ENCODE measurements at regions not wholly inside any gene's neighbourhood (a gene's known extent, or its start where the extent isn't known, plus 50 kb on each side); places are given as distances from the start of the nearest gene placed in this dataset.

GRCh38 chr7:13159003-13159402 is 471.6 kb downstream of the ARL4A start:
- DNase-seq (ENCODE audit: low read depth, low spot score): no peak
- no peak for TF ChIP-seq CTCF (IDR thresholded peaks at IDR 0.05; ENCODE audit: low read depth, low read length)
- in situ Hi-C loops (cut with HindIII; ENCODE audit: low sequenced_read_pairs): no loop called here
- no peak overlapping the region for H3K4me3 ChIP-seq (ENCODE audit: low read depth, low read length)

GRCh38 chr7:13159467-13160184 is 472.2 kb downstream of the ARL4A start:
- in situ Hi-C loops (cut with HindIII; ENCODE audit: low sequenced_read_pairs): no loop called here
- H3K4me3 ChIP-seq (ENCODE audit: low read depth, low read length): no peak overlapping the region
- TF ChIP-seq CTCF (IDR thresholded peaks at IDR 0.05; ENCODE audit: low read depth, low read length): no peak
- DNase-seq (ENCODE audit: low read depth, low spot score): no peak

GRCh38 chr7:13161125-13161524 is 473.7 kb downstream of the ARL4A start:
- no peak for TF ChIP-seq CTCF (IDR thresholded peaks at IDR 0.05; ENCODE audit: low read depth, low read length)
- DNase-seq (ENCODE audit: low read depth, low spot score): no peak
- H3K4me3 ChIP-seq (ENCODE audit: low read depth, low read length): no peak overlapping the region
- in situ Hi-C loops (cut with HindIII; ENCODE audit: low sequenced_read_pairs): no loop called here

GRCh38 chr7:13165854-13166253 is 478.4 kb downstream of the ARL4A start:
- no peak for DNase-seq (ENCODE audit: low read depth, low spot score)
- no peak overlapping the region for H3K4me3 ChIP-seq (ENCODE audit: low read depth, low read length)
- TF ChIP-seq CTCF (IDR thresholded peaks at IDR 0.05; ENCODE audit: low read depth, low read length): no peak
- in situ Hi-C loops (cut with HindIII; ENCODE audit: low sequenced_read_pairs): no loop called here

- TF ChIP-seq CTCF (IDR thresholded peaks at IDR 0.05; ENCODE audit: low read depth, low read length): no peak
- no peak for DNase-seq (ENCODE audit: low read depth, low spot score)
- in situ Hi-C loops (cut with HindIII; ENCODE audit: low sequenced_read_pairs): no loop called here
- H3K4me3 ChIP-seq (ENCODE audit: low read depth, low read length): no peak overlapping the region
Measured at GRCh38 chr7:13166801-13167200, 479.4 kb downstream of the ARL4A start.

GRCh38 chr7:13169356-13169755 is 481.9 kb downstream of the ARL4A start:
- in situ Hi-C loops (cut with HindIII; ENCODE audit: low sequenced_read_pairs): no loop called here
- no peak for DNase-seq (ENCODE audit: low read depth, low spot score)
- TF ChIP-seq CTCF (IDR thresholded peaks at IDR 0.05; ENCODE audit: low read depth, low read length): no peak
- H3K4me3 ChIP-seq (ENCODE audit: low read depth, low read length): no peak overlapping the region
